K562 (cell line): ENCODE measurements at regions not wholly inside any gene's neighbourhood (a gene's known extent, or its start where the extent isn't known, plus 50 kb on each side); places are given as distances from the start of the nearest gene placed in this dataset.

ENCODE experiments used
- CEBPB ChIP-seq: fragments of 450-650 bp; IDR thresholded peaks from 2 replicates; pipeline ENCODE4 v1.6.1; 2016; ENCODE audit warnings: missing genetic modification characterization, missing compliant biosample characterization
- EZH2 ChIP-seq: IDR thresholded peaks from 2 replicates; pipeline ENCODE4 v1.6.1; 2012; ENCODE audit warnings: low read depth, mild to moderate bottlenecking, inconsistent platforms, low read length, borderline replicate concordance
- FOXM1 ChIP-seq, 2 experiments: fragments of 450-650 bp in 1 of 2; sonication (generic) in 1 of 2; formaldehyde crosslinking in 1 of 2; IDR thresholded peaks; 2 replicates each; pipeline versions ENCODE4 v1.6.1 to v1.9.0; 2017 to 2022; ENCODE audit warnings: low read depth in 2 of 2, mild to moderate bottlenecking in 2 of 2, missing genetic modification reagents in 1 of 2, moderate library complexity in 1 of 2
- MEF2D ChIP-seq: conservative IDR thresholded peaks from 2 replicates; pipeline ENCODE4 v1.6.1; 2016; ENCODE audit warnings: low read depth, missing genetic modification characterization, missing compliant biosample characterization
- MXI1 ChIP-seq: IDR thresholded peaks from 2 replicates; pipeline ENCODE4 v1.6.1; 2011; ENCODE audit warnings: low read depth, mild to moderate bottlenecking, improper control_type of control experiment, low read length
- RAD51 ChIP-seq: fragments of 450-650 bp; IDR thresholded peaks from 2 replicates; pipeline ENCODE4 v1.7.1; 2016; ENCODE audit warnings: low read depth, mild to moderate bottlenecking, borderline replicate concordance
- TBL1XR1 ChIP-seq, 2 experiments: IDR thresholded peaks; 2 replicates each; pipeline ENCODE4 v1.6.1; 2012; ENCODE audit warnings: improper control_type of control experiment in 2 of 2, low read length in 2 of 2, mild to moderate bottlenecking in 1 of 2
- ZNF79 ChIP-seq: fragments of 250-450 bp; sonication (Bioruptor Pico); IDR thresholded peaks from 2 replicates; pipeline ENCODE4 v1.4.0; 2020; ENCODE audit warnings: low read depth, mild to moderate bottlenecking, moderate library complexity
- TF ChIP-seq, protein P1 (sequence below): fragments of 450-650 bp; formaldehyde crosslinking; IDR thresholded peaks from 2 replicates; pipeline ENCODE4 v1.4.0; 2020; ENCODE audit warnings: mild to moderate bottlenecking, moderate library complexity
- TF ChIP-seq, protein P2 (sequence below): sonication (generic); formaldehyde crosslinking; IDR thresholded peaks from 2 replicates; pipeline ENCODE4 v1.8.0; 2023; ENCODE audit warnings: mild to moderate bottlenecking, missing genetic modification reagents
- TF ChIP-seq, protein P3 (sequence below): sonication (generic); formaldehyde crosslinking; IDR thresholded peaks from 2 replicates; pipeline ENCODE4 v1.9.0; 2022; ENCODE audit warnings: mild to moderate bottlenecking, missing genetic modification reagents
- TF ChIP-seq, protein P4 (sequence below), 3 experiments: IDR thresholded peaks in 2 of 3; conservative IDR thresholded peaks in 1 of 3; 2 replicates each; pipeline ENCODE4 v1.5.1; 2011 to 2012; ENCODE audit warnings: low read length in 3 of 3, mild to moderate bottlenecking in 3 of 3, control low read depth in 2 of 3, improper control_type of control experiment in 1 of 3, inconsistent platforms in 1 of 3, low read depth in 1 of 3, mixed read lengths in 1 of 3, moderate library complexity in 1 of 3; ENCODE audit not compliant: insufficient read depth in 2 of 3
- TF ChIP-seq, protein P5 (sequence below), 2 experiments: fragments of 450-650 bp; IDR thresholded peaks; 2 replicates each; pipeline ENCODE4 v1.6.1; 2016

DNA sequence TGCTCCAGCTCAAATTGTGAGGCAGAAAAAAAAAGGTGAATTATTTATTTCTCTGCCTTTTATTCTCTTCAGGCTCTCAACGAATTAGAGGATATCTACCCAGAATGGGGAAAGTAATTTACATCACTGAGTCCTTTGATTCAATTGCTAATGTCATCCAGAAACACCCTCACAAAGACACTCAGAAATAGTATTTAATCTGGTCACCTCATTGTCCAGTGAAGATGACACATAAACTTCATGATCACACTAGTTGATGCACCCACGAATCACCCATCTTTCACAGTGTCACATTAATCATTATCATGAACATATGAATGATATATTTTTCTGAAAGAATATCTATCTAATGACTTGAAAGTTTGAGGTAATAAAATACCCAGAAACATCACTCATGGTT, 868.5 kb downstream of the BRINP3 start:
- TF ChIP-seq, protein P1, sequence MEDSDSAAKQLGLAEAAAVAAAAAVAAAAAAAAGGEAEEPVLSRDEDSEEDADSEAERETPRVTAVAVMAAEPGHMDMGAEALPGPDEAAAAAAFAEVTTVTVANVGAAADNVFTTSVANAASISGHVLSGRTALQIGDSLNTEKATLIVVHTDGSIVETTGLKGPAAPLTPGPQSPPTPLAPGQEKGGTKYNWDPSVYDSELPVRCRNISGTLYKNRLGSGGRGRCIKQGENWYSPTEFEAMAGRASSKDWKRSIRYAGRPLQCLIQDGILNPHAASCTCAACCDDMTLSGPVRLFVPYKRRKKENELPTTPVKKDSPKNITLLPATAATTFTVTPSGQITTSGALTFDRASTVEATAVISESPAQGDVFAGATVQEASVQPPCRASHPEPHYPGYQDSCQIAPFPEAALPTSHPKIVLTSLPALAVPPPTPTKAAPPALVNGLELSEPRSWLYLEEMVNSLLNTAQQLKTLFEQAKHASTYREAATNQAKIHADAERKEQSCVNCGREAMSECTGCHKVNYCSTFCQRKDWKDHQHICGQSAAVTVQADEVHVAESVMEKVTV = no peak
- TF ChIP-seq TBL1XR1 (IDR thresholded peaks at IDR 0.05; ENCODE audit: low read length in 2 of 2) = no peak
- TF ChIP-seq CEBPB (tag) = no peak
- TF ChIP-seq EZH2 = no peak
- TF ChIP-seq, protein P2, sequence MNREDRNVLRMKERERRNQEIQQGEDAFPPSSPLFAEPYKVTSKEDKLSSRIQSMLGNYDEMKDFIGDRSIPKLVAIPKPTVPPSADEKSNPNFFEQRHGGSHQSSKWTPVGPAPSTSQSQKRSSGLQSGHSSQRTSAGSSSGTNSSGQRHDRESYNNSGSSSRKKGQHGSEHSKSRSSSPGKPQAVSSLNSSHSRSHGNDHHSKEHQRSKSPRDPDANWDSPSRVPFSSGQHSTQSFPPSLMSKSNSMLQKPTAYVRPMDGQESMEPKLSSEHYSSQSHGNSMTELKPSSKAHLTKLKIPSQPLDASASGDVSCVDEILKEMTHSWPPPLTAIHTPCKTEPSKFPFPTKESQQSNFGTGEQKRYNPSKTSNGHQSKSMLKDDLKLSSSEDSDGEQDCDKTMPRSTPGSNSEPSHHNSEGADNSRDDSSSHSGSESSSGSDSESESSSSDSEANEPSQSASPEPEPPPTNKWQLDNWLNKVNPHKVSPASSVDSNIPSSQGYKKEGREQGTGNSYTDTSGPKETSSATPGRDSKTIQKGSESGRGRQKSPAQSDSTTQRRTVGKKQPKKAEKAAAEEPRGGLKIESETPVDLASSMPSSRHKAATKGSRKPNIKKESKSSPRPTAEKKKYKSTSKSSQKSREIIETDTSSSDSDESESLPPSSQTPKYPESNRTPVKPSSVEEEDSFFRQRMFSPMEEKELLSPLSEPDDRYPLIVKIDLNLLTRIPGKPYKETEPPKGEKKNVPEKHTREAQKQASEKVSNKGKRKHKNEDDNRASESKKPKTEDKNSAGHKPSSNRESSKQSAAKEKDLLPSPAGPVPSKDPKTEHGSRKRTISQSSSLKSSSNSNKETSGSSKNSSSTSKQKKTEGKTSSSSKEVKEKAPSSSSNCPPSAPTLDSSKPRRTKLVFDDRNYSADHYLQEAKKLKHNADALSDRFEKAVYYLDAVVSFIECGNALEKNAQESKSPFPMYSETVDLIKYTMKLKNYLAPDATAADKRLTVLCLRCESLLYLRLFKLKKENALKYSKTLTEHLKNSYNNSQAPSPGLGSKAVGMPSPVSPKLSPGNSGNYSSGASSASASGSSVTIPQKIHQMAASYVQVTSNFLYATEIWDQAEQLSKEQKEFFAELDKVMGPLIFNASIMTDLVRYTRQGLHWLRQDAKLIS (CRISPR knock-in tag) = no peak
- no peak for TF ChIP-seq RAD51
- TF ChIP-seq MEF2D = no peak
- no peak for TF ChIP-seq MXI1
- TF ChIP-seq FOXM1 (IDR thresholded peaks at IDR 0.05; ENCODE audit: low read depth) = no peak
- TF ChIP-seq FOXM1 (CRISPR knock-in tag; IDR thresholded peaks at IDR 0.05; ENCODE audit: low read depth) = no peak
- TF ChIP-seq, protein P3, sequence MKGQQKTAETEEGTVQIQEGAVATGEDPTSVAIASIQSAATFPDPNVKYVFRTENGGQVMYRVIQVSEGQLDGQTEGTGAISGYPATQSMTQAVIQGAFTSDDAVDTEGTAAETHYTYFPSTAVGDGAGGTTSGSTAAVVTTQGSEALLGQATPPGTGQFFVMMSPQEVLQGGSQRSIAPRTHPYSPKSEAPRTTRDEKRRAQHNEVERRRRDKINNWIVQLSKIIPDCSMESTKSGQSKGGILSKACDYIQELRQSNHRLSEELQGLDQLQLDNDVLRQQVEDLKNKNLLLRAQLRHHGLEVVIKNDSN (CRISPR knock-in tag) = no peak
- TF ChIP-seq, protein P4, sequence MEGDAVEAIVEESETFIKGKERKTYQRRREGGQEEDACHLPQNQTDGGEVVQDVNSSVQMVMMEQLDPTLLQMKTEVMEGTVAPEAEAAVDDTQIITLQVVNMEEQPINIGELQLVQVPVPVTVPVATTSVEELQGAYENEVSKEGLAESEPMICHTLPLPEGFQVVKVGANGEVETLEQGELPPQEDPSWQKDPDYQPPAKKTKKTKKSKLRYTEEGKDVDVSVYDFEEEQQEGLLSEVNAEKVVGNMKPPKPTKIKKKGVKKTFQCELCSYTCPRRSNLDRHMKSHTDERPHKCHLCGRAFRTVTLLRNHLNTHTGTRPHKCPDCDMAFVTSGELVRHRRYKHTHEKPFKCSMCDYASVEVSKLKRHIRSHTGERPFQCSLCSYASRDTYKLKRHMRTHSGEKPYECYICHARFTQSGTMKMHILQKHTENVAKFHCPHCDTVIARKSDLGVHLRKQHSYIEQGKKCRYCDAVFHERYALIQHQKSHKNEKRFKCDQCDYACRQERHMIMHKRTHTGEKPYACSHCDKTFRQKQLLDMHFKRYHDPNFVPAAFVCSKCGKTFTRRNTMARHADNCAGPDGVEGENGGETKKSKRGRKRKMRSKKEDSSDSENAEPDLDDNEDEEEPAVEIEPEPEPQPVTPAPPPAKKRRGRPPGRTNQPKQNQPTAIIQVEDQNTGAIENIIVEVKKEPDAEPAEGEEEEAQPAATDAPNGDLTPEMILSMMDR (IDR thresholded peaks at IDR 0.05 in 2 of 3, conservative IDR thresholded peaks at IDR 0.05 in 1 of 3; ENCODE audit: insufficient read depth in 2 of 3, low read depth in 1 of 3, low read length in 3 of 3) = no peak
- TF ChIP-seq, protein P5, sequence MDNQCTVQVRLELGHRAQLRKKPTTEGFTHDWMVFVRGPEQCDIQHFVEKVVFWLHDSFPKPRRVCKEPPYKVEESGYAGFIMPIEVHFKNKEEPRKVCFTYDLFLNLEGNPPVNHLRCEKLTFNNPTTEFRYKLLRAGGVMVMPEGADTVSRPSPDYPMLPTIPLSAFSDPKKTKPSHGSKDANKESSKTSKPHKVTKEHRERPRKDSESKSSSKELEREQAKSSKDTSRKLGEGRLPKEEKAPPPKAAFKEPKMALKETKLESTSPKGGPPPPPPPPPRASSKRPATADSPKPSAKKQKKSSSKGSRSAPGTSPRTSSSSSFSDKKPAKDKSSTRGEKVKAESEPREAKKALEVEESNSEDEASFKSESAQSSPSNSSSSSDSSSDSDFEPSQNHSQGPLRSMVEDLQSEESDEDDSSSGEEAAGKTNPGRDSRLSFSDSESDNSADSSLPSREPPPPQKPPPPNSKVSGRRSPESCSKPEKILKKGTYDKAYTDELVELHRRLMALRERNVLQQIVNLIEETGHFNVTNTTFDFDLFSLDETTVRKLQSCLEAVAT (IDR thresholded peaks at IDR 0.05) = no peak
- TF ChIP-seq ZNF79 (CRISPR knock-in tag) = no peak
